GM12878 (cell line): ENCODE measurements at regions not wholly inside any gene's neighbourhood (a gene's known extent, or its start where the extent isn't known, plus 50 kb on each side); places are given as distances from the start of the nearest gene placed in this dataset.

Source experiments
- ATAC-seq: fragments of 200-7000 bp; cut with Tn5 transposase; 3 replicates; pipeline ENCODE4 v1.9.1; 2020; ENCODE audit warnings: mild to moderate bottlenecking, moderate library complexity
- BruUV-seq: library from RNA; stranded (reverse); fragments of 400-500 nt; replicated peaks from 2 replicates; lab custom pipeline; 2021; lab: Mats Ljungman, UMichigan
- CTCF ChIA-PET: fragments of 300-600 bp; sonication (Branson Sonifier 250); formaldehyde crosslinking; extraction: SDS; loops from one replicate; lab custom pipeline; 2021; ENCODE audit warnings: inconsistent platforms; lab: Yijun Ruan, JAX
- POLR2A ChIA-PET: fragments of 350-600 bp; formaldehyde crosslinking; extraction: SDS; loops from one replicate; lab custom pipeline; 2021; ENCODE audit warnings: inconsistent platforms; lab: Charles Lee
- RAD21 ChIA-PET: fragments of 300-600 bp; sonication (Branson Sonifier 250); formaldehyde crosslinking; loops from one replicate; lab custom pipeline; 2023; ENCODE audit warnings: antibody characterized with exemption; ENCODE audit not compliant: unreplicated experiment; lab: Charles Lee
- SMC1A ChIA-PET: fragments of 300-600 bp; sonication (Branson Sonifier 250); formaldehyde crosslinking; loops from one replicate; lab custom pipeline; 2023; ENCODE audit not compliant: unreplicated experiment, uncharacterized antibody; lab: Charles Lee
- DNase-seq: peaks from one replicate; pipeline ENCODE4 v3.0.0-alpha.2; 2011; ENCODE audit warnings: low read depth, low spot score
- FAIRE-seq: peaks from 3 replicates; lab custom pipeline; 2011; peaks lifted over from hg19 to GRCh38; lab: Jason Lieb, UNC
- H2AFZ ChIP-seq: 2 replicates; pipeline ENCODE4 v1.6.0; 2011; ENCODE audit warnings: low read depth, low read length, control low read depth; ENCODE audit not compliant: control insufficient read depth
- H3K27ac ChIP-seq: 2 replicates; pipeline ENCODE4 v1.5.1; 2011; ENCODE audit warnings: control low read depth; ENCODE audit not compliant: control insufficient read depth, insufficient read depth
- H3K27me3 ChIP-seq, 2 experiments: replicated peaks in 1 of 2; 2 replicates each; pipeline versions ENCODE4 v1.6.0 to v1.6.1; 2011; ENCODE audit warnings: low read length in 1 of 2; ENCODE audit not compliant: control insufficient read depth in 2 of 2, insufficient read depth in 2 of 2
- H3K36me3 ChIP-seq, 2 experiments: 2 replicates each; pipeline ENCODE4 v1.5.1; 2011; ENCODE audit warnings: low read length in 1 of 2; ENCODE audit not compliant: control insufficient read depth in 2 of 2, insufficient read depth in 2 of 2
- H3K4me1 ChIP-seq: 2 replicates; pipeline ENCODE4 v1.6.1; 2011; ENCODE audit warnings: mild to moderate bottlenecking, low read length, moderate library complexity, mixed read lengths; ENCODE audit not compliant: control insufficient read depth, insufficient read depth
- H3K4me2 ChIP-seq: 2 replicates; pipeline ENCODE4 v1.6.0; 2011; ENCODE audit warnings: control low read depth; ENCODE audit not compliant: control insufficient read depth, insufficient read depth
- H3K4me3 ChIP-seq: fragments of 200-600 bp; sonication (generic); 2 replicates; pipeline ENCODE4 v1.5.1; 2016
- H3K79me2 ChIP-seq: 2 replicates; pipeline ENCODE4 v1.6.0; 2011; ENCODE audit warnings: low read length; ENCODE audit not compliant: control insufficient read depth, insufficient read depth
- H3K9ac ChIP-seq: 2 replicates; pipeline ENCODE4 v1.8.0; 2011; ENCODE audit warnings: low read length, control low read depth, mixed read lengths; ENCODE audit not compliant: control insufficient read depth, insufficient read depth
- H3K9me3 ChIP-seq: replicated peaks from 3 replicates; pipeline ENCODE4 v1.5.1; 2011; ENCODE audit warnings: mild to moderate bottlenecking, low read length; ENCODE audit not compliant: control insufficient read depth, insufficient read depth
- H4K20me1 ChIP-seq: 2 replicates; pipeline ENCODE4 v1.6.0; 2011; ENCODE audit not compliant: control insufficient read depth, insufficient read depth
- BCL3 ChIP-seq: IDR thresholded peaks from 2 replicates; pipeline ENCODE4 v1.6.1; 2011; ENCODE audit warnings: borderline replicate concordance, low read depth, mild to moderate bottlenecking, moderate library complexity, low read length; ENCODE audit not compliant: insufficient read depth, poor library complexity, severe bottlenecking
- BRCA1 ChIP-seq: IDR thresholded peaks from 2 replicates; pipeline ENCODE4 v1.6.1; 2011; ENCODE audit warnings: low read depth, low read length, improper control_type of control experiment
- EGR1 ChIP-seq, 2 experiments: IDR thresholded peaks; 1 replicate in 1 of 2; 2 replicates in 1 of 2; pipeline ENCODE4 v1.6.1; 2011 to 2012; ENCODE audit warnings: low read depth in 2 of 2, low read length in 2 of 2, borderline replicate concordance in 1 of 2, mild to moderate bottlenecking in 1 of 2, moderate library complexity in 1 of 2
- GABPA ChIP-seq: IDR thresholded peaks from 2 replicates; pipeline ENCODE4 v1.6.1; 2014; ENCODE audit warnings: antibody characterized with exemption, low read depth, mild to moderate bottlenecking, inconsistent platforms
- JUNB ChIP-seq: IDR thresholded peaks from 2 replicates; pipeline ENCODE4 v1.6.1; 2016; ENCODE audit warnings: antibody characterized with exemption, mild to moderate bottlenecking
- MTA3 ChIP-seq: IDR thresholded peaks from 2 replicates; pipeline ENCODE4 v1.6.1; 2012; ENCODE audit warnings: low read length, inconsistent platforms, borderline replicate concordance
- SKIL ChIP-seq: fragments of 450-650 bp; IDR thresholded peaks from 2 replicates; pipeline ENCODE4 v1.6.1; 2017; ENCODE audit warnings: mild to moderate bottlenecking, low read depth, inconsistent platforms; ENCODE audit not compliant: poor library complexity, severe bottlenecking
- SREBF2 ChIP-seq: IDR thresholded peaks from 2 replicates; pipeline ENCODE4 v1.6.1; 2012; ENCODE audit warnings: mild to moderate bottlenecking, low read length
- WRNIP1 ChIP-seq: IDR thresholded peaks from 2 replicates; pipeline ENCODE4 v1.6.1; 2011; ENCODE audit warnings: low read depth, low read length, improper control_type of control experiment, borderline replicate concordance
- ZBTB40 ChIP-seq: fragments of 450-650 bp; IDR thresholded peaks from 2 replicates; pipeline ENCODE4 v1.6.1; 2016; ENCODE audit warnings: mild to moderate bottlenecking, moderate library complexity, borderline replicate concordance
- WGBS: methylation state at CpG from one replicate; pipeline ENCODE4 v1.1.6; 2016; ENCODE audit warnings: low lambda C conversion rate; ENCODE audit not compliant: insufficient replicate concordance, insufficient coverage; ENCODE audit errors: missing lambda C conversion rate; 5-methylcytosine and 5-hydroxymethylcytosine counted together
- in situ Hi-C: fragments of 300-500 bp; cut with MboI; formaldehyde crosslinking; loops from 9 replicates; pipeline ENCODE4 v1.14.3; 2018; ENCODE audit warnings: mixed read lengths
- intact Hi-C: fragments of 100-400 bp; cut with micrococcal nuclease; formaldehyde crosslinking; loops from one replicate; pipeline ENCODE4 v1.14.2; 2022; ENCODE audit not compliant: unreplicated experiment

GRCh38 chr3:176568189-176568588 is 629.1 kb downstream of the TBL1XR1 start:
- in situ Hi-C loops: no loop called here
- 33% methylated on average over 3 of the region's 3 CpGs for WGBS
- ATAC-seq (no peak), DNase-seq (no peak), FAIRE-seq (no peak)
- no TSS peak for BruUV-seq
- intact Hi-C loops: no loop called here
- TF ChIP-seq ZBTB40: no peak
- no peaks in the 10 kb centered on the region for H3K79me2 ChIP-seq
- H3K4me2 ChIP-seq: no peak overlapping the region
- CTCF ChIA-PET: no interaction called here
- no peak overlapping the region for H3K27ac ChIP-seq
- no peak overlapping the region for H2AFZ ChIP-seq
- H3K27me3 ChIP-seq: no peaks in the 10 kb centered on the region
- SMC1A ChIA-PET: no interaction called here
- no peak overlapping the region for H3K9ac ChIP-seq
- H4K20me1 ChIP-seq: no peaks in the 10 kb centered on the region
- no peaks in the 10 kb centered on the region for H3K9me3 ChIP-seq
- POLR2A ChIA-PET: no interaction called here
- no peaks in the 10 kb centered on the region for H3K4me1 ChIP-seq
- RAD21 ChIA-PET: no interaction called here
- H3K4me3 ChIP-seq: no peak overlapping the region
- no peaks in the 10 kb centered on the region for H3K36me3 ChIP-seq

- DNase-seq: no peak
- H3K27me3 ChIP-seq: no peaks in the 10 kb centered on the region
- H4K20me1 ChIP-seq: no peaks in the 10 kb centered on the region
- WGBS: 56% methylated on average over 2 of the region's 2 CpGs
- ATAC-seq: no peak
- BruUV-seq: no TSS peak
- intact Hi-C loops: no loop called here
- RAD21 ChIA-PET: no interaction called here
- POLR2A ChIA-PET: no interaction called here
- TF ChIP-seq JUNB (no peak), MTA3 (no peak), SREBF2 (no peak), SKIL (no peak), BRCA1 (no peak), BCL3 (no peak), WRNIP1 (no peak), GABPA (no peak), EGR1 (IDR thresholded peaks at IDR 0.05; ENCODE audit: borderline replicate concordance in 1 of 2, low read depth in 2 of 2, low read length in 2 of 2) (no peak)
- H3K79me2 ChIP-seq: no peaks in the 10 kb centered on the region
- no peak overlapping the region for H3K9ac ChIP-seq
- H3K4me1 ChIP-seq: no peaks in the 10 kb centered on the region
- no peaks in the 10 kb centered on the region for H3K9me3 ChIP-seq
- in situ Hi-C loops: no loop called here
- no peak overlapping the region for H2AFZ ChIP-seq
- H3K4me2 ChIP-seq: no peak overlapping the region
- CTCF ChIA-PET: no interaction called here
- no peaks in the 10 kb centered on the region for H3K36me3 ChIP-seq
- H3K27ac ChIP-seq: no peak overlapping the region
- SMC1A ChIA-PET: no interaction called here
- no peak for FAIRE-seq
- no peak overlapping the region for H3K4me3 ChIP-seq
Observed at GRCh38 chr3:176566757-176567156, 630.5 kb downstream of the TBL1XR1 start.
